ENCODE measurements at regions not wholly inside any gene's neighbourhood (a gene's known extent, or its start where the extent isn't known, plus 50 kb on each side); places are given as distances from the start of the nearest gene placed in this dataset.

GRCh38 chr16:11413907-11414595, 68.8 kb downstream of the RMI2 start:
- CTCF ChIA-PET = no interaction called here
- DNase-seq (ENCODE audit: low spot score) = no peak
- no peak overlapping the region for H3K27ac ChIP-seq (ENCODE audit: low read depth, low read length, poor library complexity, severe bottlenecking)

GRCh38 chr16:11414815-11415775, 69.8 kb downstream of the RMI2 start:
- ChIA-PET CTCF (no interaction called here), POLR2A (ENCODE audit: low non-redundant PET) (no interaction called here)
- Histone ChIP-seq H3K27me3 (replicated peaks; ENCODE audit: insufficient read depth, low read depth, low read length, poor library complexity) (no peaks in the 10 kb centered on the region), H3K27ac (ENCODE audit: low read depth, low read length, poor library complexity, severe bottlenecking) (no peak overlapping the region), H3K4me1 (ENCODE audit: insufficient read depth, low read length, poor library complexity, severe bottlenecking) (peaks cover 10% of the 10 kb centered on the region), H3K36me3 (ENCODE audit: insufficient read depth, low read length, poor library complexity, severe bottlenecking) (no peaks in the 10 kb centered on the region), H3K9me3 (ENCODE audit: low read depth, low read length, poor library complexity, severe bottlenecking) (no peaks in the 10 kb centered on the region), H3K4me3 (ENCODE audit: low read depth, low read length, poor library complexity, severe bottlenecking) (no peak overlapping the region)
- DNase-seq (ENCODE audit: low spot score) = no peak
- intact Hi-C loops (cut with micrococcal nuclease; ENCODE audit: unreplicated experiment) = no loop called here
- TF ChIP-seq CTCF (conservative IDR thresholded peaks at IDR 0.05; ENCODE audit: low read depth, low read length) = no peak
- TF ChIP-seq EZH2 (IDR thresholded peaks at IDR 0.05; ENCODE audit: borderline replicate concordance, low read depth, low read length, poor library complexity, severe bottlenecking) = no peak
- BruUV-seq (replicated peaks) = no TSS peak

More at GRCh38 chr16:11413907-11414595, 68.8 kb downstream of the RMI2 start:
- POLR2A ChIA-PET (ENCODE audit: low non-redundant PET) = no interaction called here
- Histone ChIP-seq H3K4me3 (ENCODE audit: low read depth, low read length, poor library complexity, severe bottlenecking) (no peak overlapping the region), H3K36me3 (ENCODE audit: insufficient read depth, low read length, poor library complexity, severe bottlenecking) (no peaks in the 10 kb centered on the region), H3K9me3 (ENCODE audit: low read depth, low read length, poor library complexity, severe bottlenecking) (no peaks in the 10 kb centered on the region), H3K4me1 (ENCODE audit: insufficient read depth, low read length, poor library complexity, severe bottlenecking) (peaks cover 11% of the 10 kb centered on the region), H3K27me3 (replicated peaks; ENCODE audit: insufficient read depth, low read depth, low read length, poor library complexity) (no peaks in the 10 kb centered on the region)
- intact Hi-C loops (cut with micrococcal nuclease; ENCODE audit: unreplicated experiment) = no loop called here
- no TSS peak for BruUV-seq (replicated peaks)
- TF ChIP-seq EZH2 (IDR thresholded peaks at IDR 0.05; ENCODE audit: borderline replicate concordance, low read depth, low read length, poor library complexity, severe bottlenecking) = no peak
- TF ChIP-seq CTCF (conservative IDR thresholded peaks at IDR 0.05; ENCODE audit: low read depth, low read length) = no peak

- no peak overlapping the region for H3K27ac ChIP-seq (ENCODE audit: low read depth, low read length, poor library complexity, severe bottlenecking)
- H3K36me3 ChIP-seq (ENCODE audit: insufficient read depth, low read length, poor library complexity, severe bottlenecking) = no peaks in the 10 kb centered on the region
- DNase-seq (ENCODE audit: low spot score) = no peak
- TF ChIP-seq EZH2 (IDR thresholded peaks at IDR 0.05; ENCODE audit: borderline replicate concordance, low read depth, low read length, poor library complexity, severe bottlenecking) = no peak
- TF ChIP-seq CTCF (conservative IDR thresholded peaks at IDR 0.05; ENCODE audit: low read depth, low read length) = no peak
- intact Hi-C loops (cut with micrococcal nuclease; ENCODE audit: unreplicated experiment) = no loop called here
- no peaks in the 10 kb centered on the region for H3K4me1 ChIP-seq (ENCODE audit: insufficient read depth, low read length, poor library complexity, severe bottlenecking)
- CTCF ChIA-PET = no interaction called here
- POLR2A ChIA-PET (ENCODE audit: low non-redundant PET) = no interaction called here
- no peaks in the 10 kb centered on the region for H3K27me3 ChIP-seq (replicated peaks; ENCODE audit: insufficient read depth, low read depth, low read length, poor library complexity)
- H3K4me3 ChIP-seq (ENCODE audit: low read depth, low read length, poor library complexity, severe bottlenecking) = no peak overlapping the region
- no peaks in the 10 kb centered on the region for H3K9me3 ChIP-seq (ENCODE audit: low read depth, low read length, poor library complexity, severe bottlenecking)
- BruUV-seq (replicated peaks) = no TSS peak
Measured at GRCh38 chr16:11416228-11417001, 71.2 kb downstream of the RMI2 start.

All from A673 (cell line).